Endodermal cell (in vitro differentiated cells): ENCODE measurements at regions not wholly inside any gene's neighbourhood (a gene's known extent, or its start where the extent isn't known, plus 50 kb on each side); places are given as distances from the start of the nearest gene placed in this dataset.

ENCODE experiments used
- DNase-seq: peaks from one replicate; pipeline ENCODE4 v3.0.0-alpha.2; 2017
- H3K27ac ChIP-seq: 2 replicates; pipeline ENCODE4 v1.5.1; 2013; ENCODE audit warnings: mild to moderate bottlenecking, low read depth, low read length, moderate library complexity
- H3K27me3 ChIP-seq: 2 replicates; pipeline ENCODE4 v1.6.1; 2013; ENCODE audit warnings: mild to moderate bottlenecking, low read length, moderate library complexity; ENCODE audit not compliant: insufficient read depth, control insufficient read depth, poor library complexity, severe bottlenecking
- H3K36me3 ChIP-seq: 2 replicates; pipeline ENCODE4 v1.7.0; 2013; ENCODE audit warnings: mild to moderate bottlenecking, low read length, moderate library complexity; ENCODE audit not compliant: control insufficient read depth, insufficient read depth
- H3K4me1 ChIP-seq: one replicate; pipeline ENCODE4 v1.7.0; 2013; ENCODE audit warnings: low read length; ENCODE audit not compliant: control insufficient read depth, insufficient read depth
- H3K4me3 ChIP-seq: 2 replicates; pipeline ENCODE4 v1.5.1; 2013; ENCODE audit warnings: mild to moderate bottlenecking, low read length, moderate library complexity
- H3K9ac ChIP-seq: 2 replicates; pipeline ENCODE4 v1.6.1; 2013; ENCODE audit warnings: mild to moderate bottlenecking, low read length, moderate library complexity; ENCODE audit not compliant: poor library complexity, severe bottlenecking; ENCODE audit errors: extremely low read depth
- H3K9me3 ChIP-seq: 2 replicates; pipeline ENCODE4 v1.6.1; 2013; ENCODE audit warnings: mild to moderate bottlenecking, low read length, moderate library complexity; ENCODE audit not compliant: control insufficient read depth
- H3K27ac Mint-ChIP-seq: 2 replicates; pipeline ENCODE4 v1.8.0; 2020; ENCODE audit warnings: mixed read lengths
- H3K27me3 Mint-ChIP-seq: 2 replicates; pipeline ENCODE4 v1.8.0; 2021; ENCODE audit warnings: mild to moderate bottlenecking, mixed read lengths; ENCODE audit not compliant: insufficient read depth
- H3K36me3 Mint-ChIP-seq: 2 replicates; pipeline ENCODE4 v1.8.0; 2020; ENCODE audit warnings: low read depth, mixed read lengths
- H3K4me1 Mint-ChIP-seq: 2 replicates; pipeline ENCODE4 v1.8.0; 2020; ENCODE audit warnings: mixed read lengths
- H3K4me3 Mint-ChIP-seq: 2 replicates; pipeline ENCODE4 v1.8.0; 2020; ENCODE audit warnings: mild to moderate bottlenecking, moderate library complexity, mixed read lengths
- H3K9me3 Mint-ChIP-seq: 2 replicates; pipeline ENCODE4 v1.8.0; 2020; ENCODE audit warnings: mild to moderate bottlenecking, mixed read lengths
- CTCF ChIP-seq: fragments of 200-600 bp; sonication (generic); conservative IDR thresholded peaks from 2 replicates; pipeline ENCODE4 v1.5.0; 2021; ENCODE audit warnings: antibody characterized with exemption, mild to moderate bottlenecking
- WGBS, 2 experiments: methylation state at CpG; one replicate each; pipeline versions ENCODE4 v1.1.5 to v1.1.7; 2013; ENCODE audit warnings: missing lambda C conversion rate in 2 of 2, mixed read lengths in 1 of 2; ENCODE audit not compliant: insufficient coverage in 1 of 2, insufficient read length in 1 of 2; 5-methylcytosine and 5-hydroxymethylcytosine counted together

GRCh38 chr3:178146406-178146831, 389.8 kb upstream of the KCNMB2 start:
- no peaks in the 10 kb centered on the region for H3K36me3 Mint-ChIP-seq
- no peaks in the 10 kb centered on the region for H3K4me1 ChIP-seq
- H3K27me3 ChIP-seq = no peaks in the 10 kb centered on the region
- TF ChIP-seq CTCF = no peak
- H3K4me1 Mint-ChIP-seq = peaks cover 6% of the 10 kb centered on the region
- DNase-seq = no peak
- H3K27me3 Mint-ChIP-seq = no peaks in the 10 kb centered on the region
- no peak overlapping the region for H3K4me3 ChIP-seq
- H3K9ac ChIP-seq = no peak overlapping the region
- no peak overlapping the region for H3K27ac ChIP-seq
- H3K9me3 Mint-ChIP-seq = no peaks in the 10 kb centered on the region
- H3K36me3 ChIP-seq = no peaks in the 10 kb centered on the region
- no peak overlapping the region for H3K27ac Mint-ChIP-seq
- no peaks in the 10 kb centered on the region for H3K9me3 ChIP-seq
- H3K4me3 Mint-ChIP-seq = no peak overlapping the region

DNA sequence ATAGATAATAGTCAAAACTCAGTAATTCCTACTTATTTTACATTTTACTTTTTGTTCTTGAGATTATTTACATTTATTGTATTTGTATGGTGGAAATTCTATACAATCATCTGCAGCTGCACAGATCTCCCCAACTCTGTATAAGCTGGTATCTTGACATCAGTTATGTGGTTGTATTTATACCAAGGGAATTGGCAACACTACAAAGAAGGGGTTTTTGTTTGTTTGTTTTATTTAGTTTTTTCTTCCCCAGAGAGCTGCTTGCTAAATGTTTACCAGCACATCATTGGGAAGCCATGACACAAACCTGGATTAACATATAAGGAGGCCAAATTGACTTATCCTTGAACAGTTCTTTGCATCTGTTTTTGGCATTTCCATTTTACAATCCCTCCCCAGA, 389.2 kb upstream of the KCNMB2 start:
- no peaks in the 10 kb centered on the region for H3K36me3 Mint-ChIP-seq
- Histone ChIP-seq H3K4me1 (no peaks in the 10 kb centered on the region), H3K4me3 (no peak overlapping the region), H3K9me3 (no peaks in the 10 kb centered on the region), H3K27ac (no peak overlapping the region), H3K9ac (no peak overlapping the region), H3K27me3 (no peaks in the 10 kb centered on the region), H3K36me3 (no peaks in the 10 kb centered on the region)
- TF ChIP-seq CTCF = no peak
- H3K4me1 Mint-ChIP-seq = peaks cover 6% of the 10 kb centered on the region
- no peak for DNase-seq
- H3K4me3 Mint-ChIP-seq = no peak overlapping the region
- no peaks in the 10 kb centered on the region for H3K27me3 Mint-ChIP-seq
- no peaks in the 10 kb centered on the region for H3K9me3 Mint-ChIP-seq
- no peak overlapping the region for H3K27ac Mint-ChIP-seq

DNA sequence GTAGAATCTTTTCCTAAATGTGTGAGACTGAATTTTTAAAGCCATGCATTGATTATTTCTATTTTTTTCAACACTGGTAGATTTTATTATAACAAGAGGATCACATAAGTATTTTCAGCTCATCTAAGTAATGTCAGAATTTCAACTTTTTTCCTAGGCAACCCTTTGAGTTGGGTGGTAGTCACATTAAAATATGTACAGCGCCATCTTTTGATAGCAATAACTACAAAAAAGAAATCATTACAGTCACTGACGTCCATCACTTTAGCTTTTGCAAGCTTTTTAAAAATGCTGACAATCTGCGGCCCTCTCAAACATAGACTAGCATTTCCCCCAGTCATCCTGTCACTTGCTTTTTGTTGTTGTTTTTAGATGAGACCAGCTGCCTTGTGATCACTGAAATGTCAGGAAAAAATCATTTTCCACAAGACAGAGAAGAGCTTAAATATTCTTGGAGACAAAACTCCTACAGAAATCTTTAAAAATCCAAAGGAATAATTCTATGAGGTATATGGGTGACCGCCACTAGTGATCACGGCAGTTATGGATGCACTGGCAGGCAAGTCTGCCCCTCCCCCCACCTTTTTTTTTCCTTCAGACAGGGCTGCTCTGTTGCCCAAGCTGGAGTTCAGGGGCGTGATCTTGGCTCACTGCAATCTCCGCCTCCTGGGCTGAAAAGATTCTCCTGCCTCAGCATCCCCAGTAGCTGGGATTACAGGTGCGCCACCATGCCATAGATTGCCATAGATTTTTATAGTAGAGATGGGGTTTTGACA, 384.0 kb upstream of the KCNMB2 start:
- no peak for TF ChIP-seq CTCF

More for the DNA sequence above, 384.0 kb upstream of the KCNMB2 start:
- Mint-ChIP-seq H3K9me3 (no peaks in the 10 kb centered on the region), H3K27ac (no peak overlapping the region), H3K27me3 (no peaks in the 10 kb centered on the region), H3K4me1 (no peaks in the 10 kb centered on the region), H3K36me3 (no peaks in the 10 kb centered on the region), H3K4me3 (no peak overlapping the region)
- 83 to 93% methylated on average over 3 to 8 of the region's 8 CpGs for WGBS, 2 experiments
- Histone ChIP-seq H3K9me3 (no peaks in the 10 kb centered on the region), H3K36me3 (no peaks in the 10 kb centered on the region), H3K27me3 (no peaks in the 10 kb centered on the region), H3K4me3 (no peak overlapping the region), H3K4me1 (no peaks in the 10 kb centered on the region), H3K27ac (no peak overlapping the region), H3K9ac (no peak overlapping the region)
- no peak for DNase-seq
